CD14-positive monocyte (primary cell): ENCODE measurements at regions not wholly inside any gene's neighbourhood (a gene's known extent, or its start where the extent isn't known, plus 50 kb on each side); places are given as distances from the start of the nearest gene placed in this dataset.

ENCODE experiments used
- DNase-seq, 3 donors: peaks; one replicate each; pipeline ENCODE4 v3.0.0-alpha.2; 2011 to 2022
- H2AFZ ChIP-seq: 2 replicates; pipeline ENCODE4 v1.6.0; 2012; ENCODE audit warnings: mild to moderate bottlenecking, low read depth, low read length, inconsistent platforms; ENCODE audit not compliant: insufficient read depth, poor library complexity, severe bottlenecking
- H3K27ac ChIP-seq, 2 donors: 1 replicate in 1 of 2; 2 replicates in 1 of 2; pipeline ENCODE4 v1.5.1; 2012 to 2013; ENCODE audit warnings: low read length in 2 of 2, control low read depth in 1 of 2, inconsistent platforms in 1 of 2, low read depth in 1 of 2, mild to moderate bottlenecking in 1 of 2
- H3K27me3 ChIP-seq, 2 donors: one replicate each; pipeline versions ENCODE4 v1.6.0 to v1.6.1; 2011 to 2013; ENCODE audit warnings: low read length in 2 of 2; ENCODE audit not compliant: control insufficient read depth in 2 of 2, insufficient read depth in 2 of 2
- H3K36me3 ChIP-seq, 2 donors: replicated peaks in 1 of 2; 1 replicate in 1 of 2; 2 replicates in 1 of 2; pipeline versions ENCODE4 v1.5.1 to v1.6.1; 2012 to 2013; ENCODE audit warnings: low read length in 2 of 2, control low read depth in 1 of 2, inconsistent platforms in 1 of 2, mild to moderate bottlenecking in 1 of 2; ENCODE audit not compliant: insufficient read depth in 2 of 2, control insufficient read depth in 1 of 2
- H3K4me1 ChIP-seq, 2 donors: 1 replicate in 1 of 2; 2 replicates in 1 of 2; pipeline versions ENCODE4 v1.5.1 to v1.6.1; 2012 to 2013; ENCODE audit warnings: low read length in 2 of 2, control low read depth in 1 of 2, inconsistent platforms in 1 of 2, mild to moderate bottlenecking in 1 of 2, moderate library complexity in 1 of 2; ENCODE audit not compliant: insufficient read depth in 2 of 2, control insufficient read depth in 1 of 2
- H3K4me2 ChIP-seq: replicated peaks from 2 replicates; pipeline ENCODE3; 2012; ENCODE audit warnings: low read length, moderate library complexity, mild to moderate bottlenecking; ENCODE audit not compliant: poor library complexity, severe bottlenecking; ENCODE audit errors: extremely low read depth
- H3K4me3 ChIP-seq, 3 experiments: fragments of 200-600 bp in 1 of 3; sonication (generic) in 1 of 3; replicated peaks in 1 of 3; 1 replicate in 2 of 3; 2 replicates in 1 of 3; pipeline ENCODE4 v1.5.1; 2011 to 2013; ENCODE audit warnings: low read length in 3 of 3, mild to moderate bottlenecking in 3 of 3, control low read depth in 2 of 3, low read depth in 2 of 3, inconsistent platforms in 1 of 3, moderate library complexity in 1 of 3
- H3K79me2 ChIP-seq: 2 replicates; pipeline ENCODE4 v1.6.0; 2012; ENCODE audit warnings: mild to moderate bottlenecking, control low read depth, inconsistent platforms, low read length, moderate library complexity; ENCODE audit not compliant: insufficient read depth
- H3K9ac ChIP-seq: 2 replicates; pipeline ENCODE4 v1.6.0; 2017; ENCODE audit warnings: low read length, mild to moderate bottlenecking; ENCODE audit not compliant: insufficient read depth, poor library complexity, severe bottlenecking
- H3K9me3 ChIP-seq, 2 donors: replicated peaks in 1 of 2; 1 replicate in 1 of 2; 2 replicates in 1 of 2; pipeline versions ENCODE4 v1.5.1 to v1.6.1; 2012 to 2013; ENCODE audit warnings: low read length in 2 of 2, control low read depth in 1 of 2; ENCODE audit not compliant: control insufficient read depth in 1 of 2, insufficient read depth in 1 of 2
- H4K20me1 ChIP-seq: 2 replicates; pipeline ENCODE4 v1.6.0; 2012; ENCODE audit warnings: mild to moderate bottlenecking, low read length, control low read depth, moderate library complexity; ENCODE audit not compliant: insufficient read depth
- H3K27ac Mint-ChIP-seq, 7 donors: one replicate each; pipeline ENCODE4 v1.8.0; 2020; ENCODE audit warnings: mild to moderate bottlenecking in 7 of 7, mixed read lengths in 7 of 7, moderate library complexity in 6 of 7, inconsistent platforms in 2 of 7
- H3K27me3 Mint-ChIP-seq, 3 donors: one replicate each; pipeline ENCODE4 v1.8.0; 2021 to 2022; ENCODE audit warnings: low read depth in 3 of 3, mild to moderate bottlenecking in 3 of 3, mixed read lengths in 3 of 3, moderate library complexity in 3 of 3, inconsistent platforms in 1 of 3
- H3K36me3 Mint-ChIP-seq, 2 donors: one replicate each; pipeline ENCODE4 v1.8.0; 2020; ENCODE audit warnings: mixed read lengths in 2 of 2, inconsistent platforms in 1 of 2, mild to moderate bottlenecking in 1 of 2
- H3K4me1 Mint-ChIP-seq: one replicate; pipeline ENCODE4 v1.8.0; 2020; ENCODE audit warnings: mild to moderate bottlenecking, mixed read lengths
- H3K4me3 Mint-ChIP-seq, 2 donors: one replicate each; pipeline ENCODE4 v1.8.0; 2020; ENCODE audit warnings: mild to moderate bottlenecking in 2 of 2, mixed read lengths in 2 of 2, moderate library complexity in 1 of 2
- H3K9me3 Mint-ChIP-seq, 7 donors: one replicate each; pipeline ENCODE4 v1.8.0; 2020 to 2022; ENCODE audit warnings: mixed read lengths in 7 of 7, mild to moderate bottlenecking in 6 of 7, moderate library complexity in 6 of 7, inconsistent platforms in 2 of 7
- CTCF ChIP-seq: fragments of 200-600 bp; IDR thresholded peaks from one replicate; pipeline ENCODE4 v1.8.0; 2022; ENCODE audit warnings: antibody characterized with exemption, mild to moderate bottlenecking
- WGBS: methylation state at CpG from one replicate; pipeline ENCODE4 v1.1.5; 2013; ENCODE audit warnings: missing lambda C conversion rate; ENCODE audit not compliant: insufficient coverage; 5-methylcytosine and 5-hydroxymethylcytosine counted together
- intact Hi-C, 2 donors: fragments of 100-400 bp; cut with micrococcal nuclease; formaldehyde crosslinking; loops; one replicate each; pipeline versions ENCODE4 v1.15.0 to v1.15.1; 2023

GRCh38 chr3:64901522-64901885, 213.7 kb upstream of the ADAMTS9 start:
- no peaks in the 10 kb centered on the region for H3K4me1 Mint-ChIP-seq
- H3K27ac Mint-ChIP-seq, result no peak overlapping the region
- no peak overlapping the region for H3K4me3 ChIP-seq
- H3K9ac ChIP-seq, result no peak overlapping the region
- no peak overlapping the region for H2AFZ ChIP-seq
- H3K36me3 ChIP-seq, result no peaks in the 10 kb centered on the region
- H3K9me3 Mint-ChIP-seq, result peaks cover 0 to 13% (median 4%) of the 10 kb centered on the region in 7 donors
- no peaks in the 10 kb centered on the region for H3K27me3 Mint-ChIP-seq
- H3K27ac ChIP-seq, result no peak overlapping the region
- no peak overlapping the region for H3K4me2 ChIP-seq
- H4K20me1 ChIP-seq, result no peaks in the 10 kb centered on the region
- no peak for TF ChIP-seq CTCF
- WGBS, result 40% methylated on average over 1 of the region's 1 CpG
- H3K36me3 Mint-ChIP-seq, result no peaks in the 10 kb centered on the region
- H3K4me1 ChIP-seq, result no peaks in the 10 kb centered on the region
- no peak overlapping the region for H3K4me3 Mint-ChIP-seq
- DNase-seq, result no peak
- H3K9me3 ChIP-seq, result peaks cover 0 to 5% of the 10 kb centered on the region in 2 donors
- no peaks in the 10 kb centered on the region for H3K27me3 ChIP-seq
- intact Hi-C loops, result no loop called here
- H3K79me2 ChIP-seq, result no peaks in the 10 kb centered on the region

DNA sequence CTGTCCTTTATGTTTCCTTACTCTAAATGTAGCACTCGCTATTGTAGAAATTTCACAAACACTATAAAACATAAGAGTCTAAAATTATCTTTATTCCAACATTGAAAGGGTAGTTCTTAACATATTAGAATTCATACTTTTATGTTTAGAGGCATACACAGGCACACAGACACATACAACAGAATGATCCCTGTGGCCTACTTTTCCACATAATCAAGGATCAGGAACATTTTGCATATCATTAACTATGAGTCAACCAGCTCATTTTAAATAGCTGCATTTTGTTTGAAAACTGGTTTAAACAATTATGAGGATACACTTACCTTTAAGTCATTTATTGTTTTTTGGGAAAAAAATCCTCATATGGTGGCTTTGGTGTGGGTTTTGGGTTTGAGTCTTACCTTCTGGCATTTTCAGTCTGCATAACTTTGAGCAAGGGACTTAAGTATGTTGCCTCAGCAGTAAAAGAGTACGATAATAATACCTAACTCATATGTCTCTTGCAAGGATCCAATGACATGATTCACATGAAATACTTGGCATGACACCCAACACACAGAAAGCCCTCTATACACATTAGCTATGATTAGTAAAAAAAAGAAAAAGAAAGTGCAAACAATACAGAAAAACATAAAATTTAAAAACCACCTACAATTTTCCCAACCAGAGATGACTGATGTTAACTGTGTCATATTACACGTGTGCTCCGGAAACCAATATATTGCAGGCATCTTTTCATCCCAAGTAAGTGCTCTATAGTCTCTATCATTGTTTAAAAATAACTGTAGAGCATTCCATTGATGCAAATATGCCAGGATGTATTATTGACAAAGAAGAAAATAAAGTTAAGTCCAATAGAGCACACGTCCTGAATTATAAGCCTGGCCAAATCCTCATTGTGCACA, 213.1 kb upstream of the ADAMTS9 start:
- H3K9me3 Mint-ChIP-seq, result peaks cover 0 to 13% (median 3%) of the 10 kb centered on the region in 7 donors
- Histone ChIP-seq H3K9ac (no peak overlapping the region), H3K36me3 (no peaks in the 10 kb centered on the region), H2AFZ (no peak overlapping the region), H3K27ac (no peak overlapping the region), H4K20me1 (no peaks in the 10 kb centered on the region), H3K27me3 (no peaks in the 10 kb centered on the region), H3K79me2 (no peaks in the 10 kb centered on the region), H3K4me1 (no peaks in the 10 kb centered on the region), H3K4me2 (no peak overlapping the region), H3K4me3 (no peak overlapping the region), H3K9me3 (peaks cover 0 to 5% of the 10 kb centered on the region in 2 donors)
- no peak overlapping the region for H3K4me3 Mint-ChIP-seq
- intact Hi-C loops, result no loop called here
- no peaks in the 10 kb centered on the region for H3K36me3 Mint-ChIP-seq
- DNase-seq, result no peak
- no peaks in the 10 kb centered on the region for H3K27me3 Mint-ChIP-seq
- no peak overlapping the region for H3K27ac Mint-ChIP-seq
- H3K4me1 Mint-ChIP-seq, result no peaks in the 10 kb centered on the region
- WGBS, result no CpG with 5 or more reads among the region's 5 CpGs
- no peak for TF ChIP-seq CTCF
